Chondrocyte (in vitro differentiated cells): ENCODE measurements at regions not wholly inside any gene's neighbourhood (a gene's known extent, or its start where the extent isn't known, plus 50 kb on each side); places are given as distances from the start of the nearest gene placed in this dataset.

ENCODE experiments used
- DNase-seq: peaks from one replicate; pipeline ENCODE4 v3.0.0; 2021; ENCODE audit warnings: mixed read lengths, low spot score
- H3K27ac Mint-ChIP-seq: one replicate; pipeline ENCODE4 v1.8.0; 2021; ENCODE audit warnings: mild to moderate bottlenecking, moderate library complexity, mixed read lengths; ENCODE audit not compliant: unreplicated experiment
- H3K27me3 Mint-ChIP-seq: 2 replicates; pipeline ENCODE4 v1.8.0; 2021; ENCODE audit warnings: low read depth, mixed read lengths
- H3K36me3 Mint-ChIP-seq: 2 replicates; pipeline ENCODE4 v1.8.0; 2021; ENCODE audit warnings: low read depth, mixed read lengths
- H3K4me1 Mint-ChIP-seq: 2 replicates; pipeline ENCODE4 v1.8.0; 2021; ENCODE audit warnings: low read depth, mild to moderate bottlenecking, mixed read lengths
- H3K4me3 Mint-ChIP-seq: one replicate; pipeline ENCODE4 v1.8.0; 2021; ENCODE audit warnings: mild to moderate bottlenecking, moderate library complexity, mixed read lengths; ENCODE audit not compliant: unreplicated experiment
- H3K9me3 Mint-ChIP-seq: 2 replicates; pipeline ENCODE4 v1.8.0; 2021; ENCODE audit warnings: low read depth, mixed read lengths
- TF ChIP-seq, protein P1 (sequence below): fragments of 200-600 bp; sonication (generic); IDR thresholded peaks from 2 replicates; pipeline ENCODE4 v1.5.0; 2021; ENCODE audit warnings: antibody characterized with exemption, mild to moderate bottlenecking, moderate library complexity

DNA sequence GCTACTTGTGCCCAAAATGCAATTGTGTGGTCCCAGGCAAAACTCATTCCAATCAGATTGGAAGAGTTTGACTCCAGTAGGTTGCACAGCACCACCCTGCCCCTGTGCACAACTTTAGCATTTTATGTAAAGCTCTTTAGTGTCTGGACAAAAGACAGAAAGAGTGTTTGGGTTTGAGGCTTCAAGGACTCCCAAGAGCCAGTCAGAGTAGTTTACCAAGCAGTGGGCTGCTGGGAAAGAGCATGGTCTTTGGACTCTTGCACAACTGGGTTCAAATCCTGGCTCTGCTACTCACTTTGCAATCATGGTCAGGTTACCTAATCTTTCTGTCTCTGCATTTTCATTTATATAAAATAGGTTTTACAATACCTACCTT is 75.8 kb upstream of the UMPS start:
- Mint-ChIP-seq H3K27ac (no peak overlapping the region), H3K9me3 (no peaks in the 10 kb centered on the region)

DNA sequence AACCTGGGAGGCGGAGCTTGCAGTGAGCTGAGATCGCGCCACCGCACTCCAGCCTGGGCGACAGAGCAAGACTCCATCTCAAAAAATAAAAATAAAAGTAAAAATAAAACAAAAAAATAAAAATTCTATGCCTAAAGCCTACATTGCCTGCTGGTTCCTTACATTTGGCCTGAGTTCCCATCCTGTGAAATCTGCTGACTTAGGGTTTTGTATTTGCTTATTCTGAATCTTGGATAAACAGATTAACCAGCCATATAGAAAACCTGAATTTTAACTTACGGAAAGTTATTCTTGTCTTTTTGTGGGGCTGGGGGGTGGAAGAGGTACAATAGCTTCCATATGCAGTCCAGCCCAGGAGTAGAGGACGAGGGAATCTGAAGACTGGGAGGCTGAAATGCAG is 73.7 kb upstream of the UMPS start:
- no peak overlapping the region for H3K27ac Mint-ChIP-seq
- DNase-seq: no peak
- H3K36me3 Mint-ChIP-seq: peaks cover 14% of the 10 kb centered on the region
- H3K27me3 Mint-ChIP-seq: no peaks in the 10 kb centered on the region
- peaks cover 13% of the 10 kb centered on the region for H3K4me1 Mint-ChIP-seq
- H3K9me3 Mint-ChIP-seq: no peaks in the 10 kb centered on the region
- H3K4me3 Mint-ChIP-seq: no peak overlapping the region
- TF ChIP-seq, protein P1, sequence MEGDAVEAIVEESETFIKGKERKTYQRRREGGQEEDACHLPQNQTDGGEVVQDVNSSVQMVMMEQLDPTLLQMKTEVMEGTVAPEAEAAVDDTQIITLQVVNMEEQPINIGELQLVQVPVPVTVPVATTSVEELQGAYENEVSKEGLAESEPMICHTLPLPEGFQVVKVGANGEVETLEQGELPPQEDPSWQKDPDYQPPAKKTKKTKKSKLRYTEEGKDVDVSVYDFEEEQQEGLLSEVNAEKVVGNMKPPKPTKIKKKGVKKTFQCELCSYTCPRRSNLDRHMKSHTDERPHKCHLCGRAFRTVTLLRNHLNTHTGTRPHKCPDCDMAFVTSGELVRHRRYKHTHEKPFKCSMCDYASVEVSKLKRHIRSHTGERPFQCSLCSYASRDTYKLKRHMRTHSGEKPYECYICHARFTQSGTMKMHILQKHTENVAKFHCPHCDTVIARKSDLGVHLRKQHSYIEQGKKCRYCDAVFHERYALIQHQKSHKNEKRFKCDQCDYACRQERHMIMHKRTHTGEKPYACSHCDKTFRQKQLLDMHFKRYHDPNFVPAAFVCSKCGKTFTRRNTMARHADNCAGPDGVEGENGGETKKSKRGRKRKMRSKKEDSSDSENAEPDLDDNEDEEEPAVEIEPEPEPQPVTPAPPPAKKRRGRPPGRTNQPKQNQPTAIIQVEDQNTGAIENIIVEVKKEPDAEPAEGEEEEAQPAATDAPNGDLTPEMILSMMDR: no peak

More for the DNA sequence above, 75.8 kb upstream of the UMPS start:
- Mint-ChIP-seq H3K27me3 (no peaks in the 10 kb centered on the region), H3K4me3 (no peak overlapping the region), H3K36me3 (peaks cover 14% of the 10 kb centered on the region), H3K4me1 (no peaks in the 10 kb centered on the region)
- TF ChIP-seq, protein P1: no peak
- no peak for DNase-seq

GRCh38 chr3:124657138-124657537 is 73.1 kb upstream of the UMPS start:
- TF ChIP-seq, protein P1: no peak
- DNase-seq: no peak
- no peaks in the 10 kb centered on the region for H3K9me3 Mint-ChIP-seq
- H3K27ac Mint-ChIP-seq: no peak overlapping the region
- H3K4me3 Mint-ChIP-seq: no peak overlapping the region
- peaks cover 13% of the 10 kb centered on the region for H3K4me1 Mint-ChIP-seq
- H3K36me3 Mint-ChIP-seq: peaks cover 17% of the 10 kb centered on the region
- no peaks in the 10 kb centered on the region for H3K27me3 Mint-ChIP-seq

GRCh38 chr3:124658270-124658669 is 72.0 kb upstream of the UMPS start:
- Mint-ChIP-seq H3K4me3 (no peak overlapping the region), H3K9me3 (no peaks in the 10 kb centered on the region), H3K36me3 (peaks cover 12% of the 10 kb centered on the region), H3K27me3 (no peaks in the 10 kb centered on the region), H3K4me1 (peaks cover 13% of the 10 kb centered on the region), H3K27ac (no peak overlapping the region)
- DNase-seq: no peak
- TF ChIP-seq, protein P1: no peak

- Mint-ChIP-seq H3K27me3 (no peaks in the 10 kb centered on the region), H3K4me3 (no peak overlapping the region), H3K9me3 (no peaks in the 10 kb centered on the region), H3K36me3 (peaks cover 11% of the 10 kb centered on the region), H3K4me1 (peaks cover 21% of the 10 kb centered on the region), H3K27ac (no peak overlapping the region)
- DNase-seq: no peak
- TF ChIP-seq, protein P1: no peak
Measured at GRCh38 chr3:124659175-124659574, 71.1 kb upstream of the UMPS start.
